K562 (cell line): ENCODE measurements at regions not wholly inside any gene's neighbourhood (a gene's known extent, or its start where the extent isn't known, plus 50 kb on each side); places are given as distances from the start of the nearest gene placed in this dataset.

ENCODE experiments used
- ATAC-seq: fragments of 200-7000 bp; cut with Tn5 transposase; 3 replicates; pipeline ENCODE4 v1.9.1; 2020; ENCODE audit warnings: moderate library complexity
- BruUV-seq: library from RNA; stranded (reverse); fragments of 400-500 nt; replicated peaks from 2 replicates; lab custom pipeline; 2021; lab: Mats Ljungman, UMichigan
- CTCF ChIA-PET: fragments of 300-600 bp; formaldehyde crosslinking; extraction: SDS; loops from one replicate; lab custom pipeline; 2021; ENCODE audit warnings: low intra/inter-chr PET ratio; lab: Yijun Ruan, JAX
- POLR2A ChIA-PET: fragments of 300-600, 350-650 bp; sonication (Branson Sonifier 250); formaldehyde crosslinking; extraction: SDS; loops from one replicate; lab custom pipeline; 2021; ENCODE audit warnings: antibody characterized with exemption, inconsistent platforms; lab: Yijun Ruan, JAX
- DNase-seq, 4 experiments: peaks; one replicate each; pipeline versions ENCODE4 v3.0.0 to v3.0.0-alpha.2; 2011 to 2018; ENCODE audit warnings: low spot score in 3 of 4, mixed read lengths in 3 of 4; ENCODE audit errors: extremely low read depth in 1 of 4
- FAIRE-seq: peaks from 2 replicates; lab custom pipeline; 2011; peaks lifted over from hg19 to GRCh38; lab: Jason Lieb, UNC
- H2AFZ ChIP-seq: 2 replicates; pipeline ENCODE4 v1.6.0; 2011; ENCODE audit warnings: low read depth, low read length, control low read depth, inconsistent platforms
- H3K27ac ChIP-seq: fragments of 200-600 bp; 3 replicates; pipeline ENCODE4 v1.8.0; 2011; ENCODE audit warnings: low read depth, mild to moderate bottlenecking, control low read depth, inconsistent platforms, low read length, moderate library complexity, mixed read lengths; ENCODE audit errors: extremely low read depth
- H3K27me3 ChIP-seq, 2 experiments: fragments of 300-600 bp in 1 of 2; 2 replicates in 1 of 2; 3 replicates in 1 of 2; pipeline versions ENCODE4 v1.6.0 to v1.8.0; 2011; ENCODE audit warnings: inconsistent platforms in 2 of 2, low read length in 2 of 2, mild to moderate bottlenecking in 1 of 2, mixed read lengths in 1 of 2, moderate library complexity in 1 of 2; ENCODE audit not compliant: control insufficient read depth in 2 of 2, insufficient read depth in 2 of 2
- H3K36me3 ChIP-seq: fragments of 300-600 bp; 3 replicates; pipeline ENCODE4 v1.8.0; 2011; ENCODE audit warnings: mild to moderate bottlenecking, low read length, inconsistent platforms; ENCODE audit not compliant: control insufficient read depth, insufficient read depth
- H3K4me1 ChIP-seq, 2 experiments: fragments of 200-600 bp in 1 of 2; replicated peaks in 1 of 2; 2 replicates in 1 of 2; 3 replicates in 1 of 2; pipeline versions ENCODE4 v1.5.1 to v1.8.0; 2011; ENCODE audit warnings: inconsistent platforms in 2 of 2, low read length in 2 of 2, mild to moderate bottlenecking in 1 of 2, mixed read lengths in 1 of 2, moderate library complexity in 1 of 2; ENCODE audit not compliant: control insufficient read depth in 2 of 2, insufficient read depth in 2 of 2
- H3K4me2 ChIP-seq: 2 replicates; pipeline ENCODE4 v1.6.1; 2011; ENCODE audit warnings: low read length, control low read depth, inconsistent platforms, mixed read lengths; ENCODE audit not compliant: insufficient read depth
- H3K4me3 ChIP-seq: fragments of 200-600 bp; sonication (generic), shearing (Covaris generic); 2 replicates; pipeline ENCODE4 v1.5.1; 2016; ENCODE audit warnings: control low read depth, inconsistent platforms
- H3K79me2 ChIP-seq: fragments of 200-600 bp; 3 replicates; pipeline ENCODE4 v1.8.0; 2011; ENCODE audit warnings: low read length, inconsistent platforms; ENCODE audit not compliant: control insufficient read depth, insufficient read depth
- H3K9ac ChIP-seq, 2 experiments: 2 replicates each; pipeline versions ENCODE4 v1.6.0 to v1.6.1; 2011; ENCODE audit warnings: low read depth in 2 of 2, low read length in 2 of 2, control low read depth in 1 of 2, inconsistent platforms in 1 of 2, mild to moderate bottlenecking in 1 of 2, mixed read lengths in 1 of 2; ENCODE audit not compliant: insufficient read depth in 1 of 2
- H3K9me1 ChIP-seq: one replicate; pipeline ENCODE4 v1.6.0; 2011; ENCODE audit warnings: inconsistent platforms, mild to moderate bottlenecking, low read length, moderate library complexity; ENCODE audit not compliant: control insufficient read depth, insufficient read depth
- H3K9me3 ChIP-seq: replicated peaks from 2 replicates; pipeline ENCODE4 v1.5.1; 2011; ENCODE audit warnings: low read depth, low read length, inconsistent platforms; ENCODE audit not compliant: control insufficient read depth, insufficient read depth
- H4K20me1 ChIP-seq: replicated peaks from 2 replicates; pipeline ENCODE4 v1.6.1; 2011; ENCODE audit warnings: low read length, inconsistent platforms, mixed read lengths; ENCODE audit not compliant: control insufficient read depth, insufficient read depth
- MTF1 ChIP-seq: fragments of 250-450 bp; sonication (Bioruptor Pico); IDR thresholded peaks from 2 replicates; pipeline ENCODE4 v1.9.0; 2021; ENCODE audit warnings: moderate library complexity, mild to moderate bottlenecking, inconsistent platforms, borderline replicate concordance
- MXD1 ChIP-seq: fragments of 250-450 bp; sonication (Bioruptor Pico); IDR thresholded peaks from 2 replicates; pipeline ENCODE4 v1.8.0; 2021; ENCODE audit warnings: borderline replicate concordance, mild to moderate bottlenecking, moderate library complexity; ENCODE audit not compliant: poor library complexity, severe bottlenecking
- MYNN ChIP-seq, 2 experiments: sonication (generic); formaldehyde crosslinking in 1 of 2; IDR thresholded peaks; 2 replicates each; pipeline versions ENCODE4 v1.5.0 to v1.6.1; 2016 to 2020; ENCODE audit warnings: antibody characterized with exemption in 1 of 2, missing genetic modification reagents in 1 of 2
- ZFP1 ChIP-seq: fragments of 450-650 bp; formaldehyde crosslinking; IDR thresholded peaks from 2 replicates; pipeline ENCODE4 v1.4.0; 2020; ENCODE audit warnings: mild to moderate bottlenecking, mixed read lengths
- ZNF445 ChIP-seq: fragments of 250-450 bp; sonication (Bioruptor Pico); IDR thresholded peaks from 2 replicates; pipeline ENCODE4 v1.4.0; 2020; ENCODE audit warnings: low read depth, mild to moderate bottlenecking, moderate library complexity
- ZNF740 ChIP-seq, 3 experiments: fragments of 200-800 bp in 1 of 3; sonication (Bioruptor generic) in 1 of 3; sonication (generic) in 1 of 3; formaldehyde crosslinking in 1 of 3; IDR thresholded peaks; 2 replicates each; pipeline versions ENCODE4 v1.6.1 to v1.8.0; 2016 to 2022; ENCODE audit warnings: mild to moderate bottlenecking in 2 of 3, missing compliant biosample characterization in 2 of 3, missing genetic modification characterization in 2 of 3, missing genetic modification reagents in 1 of 3
- WGBS: fragments of 100-300 bp; shearing (Covaris generic); methylation state at CpG from one replicate; pipeline ENCODE4 v1.1.6; 2016; ENCODE audit warnings: low coverage, mixed read lengths; ENCODE audit not compliant: insufficient coverage; ENCODE audit errors: missing lambda C conversion rate; 5-methylcytosine and 5-hydroxymethylcytosine counted together
- in situ Hi-C: fragments of 300-500 bp; cut with MboI; formaldehyde crosslinking; loops from 4 replicates; pipeline ENCODE4 v1.15.0; 2018; ENCODE audit warnings: inconsistent platforms, mixed read lengths
- intact Hi-C: fragments of 100-400 bp; cut with micrococcal nuclease; formaldehyde crosslinking; loops from 2 replicates; pipeline ENCODE4 v1.14.2; 2022
- TF ChIP-seq, protein P1 (sequence below): fragments of 250-450 bp; sonication (Bioruptor Pico); IDR thresholded peaks from 2 replicates; pipeline ENCODE4 v1.4.0; 2020
- TF ChIP-seq, protein P2 (sequence below), 2 experiments: fragments of 250-450 bp in 1 of 2; fragments of 450-650 bp in 1 of 2; sonication (Bioruptor Pico) in 1 of 2; IDR thresholded peaks; 2 replicates each; pipeline versions ENCODE4 v1.6.1 to v1.8.0; 2016 to 2021; ENCODE audit warnings: mild to moderate bottlenecking in 2 of 2, moderate library complexity in 2 of 2, missing compliant biosample characterization in 1 of 2, missing genetic modification characterization in 1 of 2

DNA sequence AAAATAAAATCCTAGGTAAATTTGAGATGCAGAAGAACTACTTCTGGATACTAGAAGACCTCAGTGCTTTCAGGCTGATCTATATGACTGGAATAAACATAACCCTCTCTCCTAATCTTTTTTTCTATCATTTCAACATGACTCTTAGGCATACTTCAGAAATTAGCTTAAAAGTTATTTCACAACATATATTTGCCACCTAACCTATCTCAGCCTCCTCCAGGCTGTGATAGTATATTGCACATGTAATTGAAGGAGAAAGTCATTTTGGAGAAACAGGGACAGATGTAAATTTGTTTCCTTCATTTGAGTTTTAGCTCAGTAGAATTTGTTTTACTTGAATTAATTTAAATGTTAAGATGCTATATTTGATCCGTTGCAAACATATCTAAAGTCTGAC lies 1932.3 kb upstream of the CDH6 start:
- H3K36me3 ChIP-seq: no peaks in the 10 kb centered on the region
- no peaks in the 10 kb centered on the region for H3K79me2 ChIP-seq
- FAIRE-seq: no peak
- no peak overlapping the region for H2AFZ ChIP-seq
- BruUV-seq: no TSS peak
- H3K27me3 ChIP-seq: no peaks in the 10 kb centered on the region
- no peak overlapping the region for H3K27ac ChIP-seq
- H3K9ac ChIP-seq: no peak overlapping the region
- intact Hi-C loops (no loop called here), in situ Hi-C loops (no loop called here)
- ChIA-PET POLR2A (no interaction called here), CTCF (no interaction called here)
- H3K4me1 ChIP-seq: no peaks in the 10 kb centered on the region
- no peak overlapping the region for H3K4me3 ChIP-seq
- H3K9me3 ChIP-seq: no peaks in the 10 kb centered on the region
- 0% methylated on average over 1 of the region's 1 CpG for WGBS
- H4K20me1 ChIP-seq: no peaks in the 10 kb centered on the region
- no peak for ATAC-seq
- no peaks in the 10 kb centered on the region for H3K9me1 ChIP-seq
- H3K4me2 ChIP-seq: no peak overlapping the region
- TF ChIP-seq ZNF445 (CRISPR knock-in tag): no peak
- TF ChIP-seq MYNN (IDR thresholded peaks at IDR 0.05): no peak
- no peak for TF ChIP-seq MYNN (CRISPR knock-in tag; IDR thresholded peaks at IDR 0.05)
- TF ChIP-seq, protein P1, sequence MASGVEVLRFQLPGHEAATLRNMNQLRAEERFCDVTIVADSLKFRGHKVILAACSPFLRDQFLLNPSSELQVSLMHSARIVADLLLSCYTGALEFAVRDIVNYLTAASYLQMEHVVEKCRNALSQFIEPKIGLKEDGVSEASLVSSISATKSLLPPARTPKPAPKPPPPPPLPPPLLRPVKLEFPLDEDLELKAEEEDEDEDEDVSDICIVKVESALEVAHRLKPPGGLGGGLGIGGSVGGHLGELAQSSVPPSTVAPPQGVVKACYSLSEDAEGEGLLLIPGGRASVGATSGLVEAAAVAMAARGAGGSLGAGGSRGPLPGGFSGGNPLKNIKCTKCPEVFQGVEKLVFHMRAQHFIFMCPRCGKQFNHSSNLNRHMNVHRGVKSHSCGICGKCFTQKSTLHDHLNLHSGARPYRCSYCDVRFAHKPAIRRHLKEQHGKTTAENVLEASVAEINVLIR: no peak
- no peak for TF ChIP-seq MXD1 (CRISPR knock-in tag)
- TF ChIP-seq, protein P2, sequence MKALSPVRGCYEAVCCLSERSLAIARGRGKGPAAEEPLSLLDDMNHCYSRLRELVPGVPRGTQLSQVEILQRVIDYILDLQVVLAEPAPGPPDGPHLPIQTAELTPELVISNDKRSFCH (CRISPR knock-in tag; IDR thresholded peaks at IDR 0.05): no peak
- TF ChIP-seq, protein P2 (tag; IDR thresholded peaks at IDR 0.05): no peak
- no peak for TF ChIP-seq ZFP1 (CRISPR knock-in tag)
- no peak for TF ChIP-seq MTF1 (CRISPR knock-in tag)
- no peak for TF ChIP-seq ZNF740 (CRISPR knock-in tag; IDR thresholded peaks at IDR 0.05)
- TF ChIP-seq ZNF740 (tag; IDR thresholded peaks at IDR 0.05): no peak
- DNase-seq: no peak
